ENCODE measurements at regions not wholly inside any gene's neighbourhood (a gene's known extent, or its start where the extent isn't known, plus 50 kb on each side); places are given as distances from the start of the nearest gene placed in this dataset.

- TF ChIP-seq, protein P1, sequence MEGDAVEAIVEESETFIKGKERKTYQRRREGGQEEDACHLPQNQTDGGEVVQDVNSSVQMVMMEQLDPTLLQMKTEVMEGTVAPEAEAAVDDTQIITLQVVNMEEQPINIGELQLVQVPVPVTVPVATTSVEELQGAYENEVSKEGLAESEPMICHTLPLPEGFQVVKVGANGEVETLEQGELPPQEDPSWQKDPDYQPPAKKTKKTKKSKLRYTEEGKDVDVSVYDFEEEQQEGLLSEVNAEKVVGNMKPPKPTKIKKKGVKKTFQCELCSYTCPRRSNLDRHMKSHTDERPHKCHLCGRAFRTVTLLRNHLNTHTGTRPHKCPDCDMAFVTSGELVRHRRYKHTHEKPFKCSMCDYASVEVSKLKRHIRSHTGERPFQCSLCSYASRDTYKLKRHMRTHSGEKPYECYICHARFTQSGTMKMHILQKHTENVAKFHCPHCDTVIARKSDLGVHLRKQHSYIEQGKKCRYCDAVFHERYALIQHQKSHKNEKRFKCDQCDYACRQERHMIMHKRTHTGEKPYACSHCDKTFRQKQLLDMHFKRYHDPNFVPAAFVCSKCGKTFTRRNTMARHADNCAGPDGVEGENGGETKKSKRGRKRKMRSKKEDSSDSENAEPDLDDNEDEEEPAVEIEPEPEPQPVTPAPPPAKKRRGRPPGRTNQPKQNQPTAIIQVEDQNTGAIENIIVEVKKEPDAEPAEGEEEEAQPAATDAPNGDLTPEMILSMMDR (IDR thresholded peaks at IDR 0.05; ENCODE audit: poor library complexity, severe bottlenecking), result no peak
- TF ChIP-seq EZH2 (IDR thresholded peaks at IDR 0.05; ENCODE audit: borderline replicate concordance, insufficient read depth, low read length, poor library complexity, severe bottlenecking) (no peak), MXI1 (conservative IDR thresholded peaks at IDR 0.05; ENCODE audit: poor library complexity, severe bottlenecking) (no peak), EP300 (conservative IDR thresholded peaks at IDR 0.05; ENCODE audit: poor library complexity, severe bottlenecking) (no peak), RAD21 (conservative IDR thresholded peaks at IDR 0.05) (no peak), POLR2AphosphoS5 (IDR thresholded peaks at IDR 0.05) (no peak), SMC3 (conservative IDR thresholded peaks at IDR 0.05; ENCODE audit: poor library complexity) (no peak)
- TF ChIP-seq, protein P2, sequence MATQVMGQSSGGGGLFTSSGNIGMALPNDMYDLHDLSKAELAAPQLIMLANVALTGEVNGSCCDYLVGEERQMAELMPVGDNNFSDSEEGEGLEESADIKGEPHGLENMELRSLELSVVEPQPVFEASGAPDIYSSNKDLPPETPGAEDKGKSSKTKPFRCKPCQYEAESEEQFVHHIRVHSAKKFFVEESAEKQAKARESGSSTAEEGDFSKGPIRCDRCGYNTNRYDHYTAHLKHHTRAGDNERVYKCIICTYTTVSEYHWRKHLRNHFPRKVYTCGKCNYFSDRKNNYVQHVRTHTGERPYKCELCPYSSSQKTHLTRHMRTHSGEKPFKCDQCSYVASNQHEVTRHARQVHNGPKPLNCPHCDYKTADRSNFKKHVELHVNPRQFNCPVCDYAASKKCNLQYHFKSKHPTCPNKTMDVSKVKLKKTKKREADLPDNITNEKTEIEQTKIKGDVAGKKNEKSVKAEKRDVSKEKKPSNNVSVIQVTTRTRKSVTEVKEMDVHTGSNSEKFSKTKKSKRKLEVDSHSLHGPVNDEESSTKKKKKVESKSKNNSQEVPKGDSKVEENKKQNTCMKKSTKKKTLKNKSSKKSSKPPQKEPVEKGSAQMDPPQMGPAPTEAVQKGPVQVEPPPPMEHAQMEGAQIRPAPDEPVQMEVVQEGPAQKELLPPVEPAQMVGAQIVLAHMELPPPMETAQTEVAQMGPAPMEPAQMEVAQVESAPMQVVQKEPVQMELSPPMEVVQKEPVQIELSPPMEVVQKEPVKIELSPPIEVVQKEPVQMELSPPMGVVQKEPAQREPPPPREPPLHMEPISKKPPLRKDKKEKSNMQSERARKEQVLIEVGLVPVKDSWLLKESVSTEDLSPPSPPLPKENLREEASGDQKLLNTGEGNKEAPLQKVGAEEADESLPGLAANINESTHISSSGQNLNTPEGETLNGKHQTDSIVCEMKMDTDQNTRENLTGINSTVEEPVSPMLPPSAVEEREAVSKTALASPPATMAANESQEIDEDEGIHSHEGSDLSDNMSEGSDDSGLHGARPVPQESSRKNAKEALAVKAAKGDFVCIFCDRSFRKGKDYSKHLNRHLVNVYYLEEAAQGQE (IDR thresholded peaks at IDR 0.05; ENCODE audit: borderline replicate concordance), result no peak
These were observed 725.6 kb upstream of the ID2 start for GRCh38 chr2:7956126-7956689.

All from neural cell (in vitro differentiated cells).